GM21737 (cell line): ENCODE measurements at regions not wholly inside any gene's neighbourhood (a gene's known extent, or its start where the extent isn't known, plus 50 kb on each side); places are given as distances from the start of the nearest gene placed in this dataset.
"Not testable (repeated sequence)": the region's sequence is repeated elsewhere in the genome, so short reads cannot be mapped to it uniquely, and the experiment has no call there.

Experiments used
- ATAC-seq: cut with Tn5 transposase; IDR thresholded peaks from one replicate; pipeline ENCODE4 v1.9.1; 2021; ENCODE audit warnings: mild to moderate bottlenecking, moderate library complexity; ENCODE audit not compliant: unreplicated experiment

GRCh38 chr3:18237251-18238005 lies 187.7 kb downstream of the SATB1 start:
- peak; percentile 81 for ATAC-seq

- ATAC-seq = no peak
Measured at GRCh38 chr3:18236726-18237125, 188.4 kb downstream of the SATB1 start.

- ATAC-seq = no peak
Measured at GRCh38 chr3:18234717-18235335, 190.3 kb downstream of the SATB1 start.

- no peak for ATAC-seq
Measured at GRCh38 chr3:18233987-18234716, 191.0 kb downstream of the SATB1 start.

GRCh38 chr3:18232317-18232716 lies 192.8 kb downstream of the SATB1 start:
- no peak for ATAC-seq

GRCh38 chr3:18228060-18228459 lies 197.1 kb downstream of the SATB1 start:
- no peak for ATAC-seq

GRCh38 chr3:18225709-18226108 lies 199.4 kb downstream of the SATB1 start:
- ATAC-seq = no peak

GRCh38 chr3:18224426-18224825 lies 200.7 kb downstream of the SATB1 start:
- ATAC-seq = no peak

- ATAC-seq = peak; percentile 23
Measured at GRCh38 chr3:18223974-18224373, 201.2 kb downstream of the SATB1 start.

- ATAC-seq = peak; percentile 98
Measured at GRCh38 chr3:18223571-18223970, 201.6 kb downstream of the SATB1 start.

GRCh38 chr3:18222686-18223085 lies 202.5 kb downstream of the SATB1 start:
- no peak for ATAC-seq

- ATAC-seq = peak; percentile 52
Measured at GRCh38 chr3:18217507-18218174, 207.5 kb downstream of the SATB1 start.

GRCh38 chr3:18216996-18217395 lies 208.1 kb downstream of the SATB1 start:
- ATAC-seq = no peak

GRCh38 chr3:18215639-18216038 lies 209.5 kb downstream of the SATB1 start:
- ATAC-seq = no peak

- no peak for ATAC-seq
Measured at GRCh38 chr3:18211116-18211515, 214.0 kb downstream of the SATB1 start.

- ATAC-seq = no peak
Measured at GRCh38 chr3:18208856-18209255, 216.3 kb downstream of the SATB1 start.

GRCh38 chr3:18208091-18208490 lies 217.0 kb downstream of the SATB1 start:
- no peak for ATAC-seq

GRCh38 chr3:18207226-18207625 lies 217.9 kb downstream of the SATB1 start:
- ATAC-seq = no peak

- ATAC-seq = not testable (repeated sequence)
Measured at GRCh38 chr3:18205701-18206100, 219.4 kb downstream of the SATB1 start.

GRCh38 chr3:18201315-18201714 lies 223.8 kb downstream of the SATB1 start:
- no peak for ATAC-seq

GRCh38 chr3:18199757-18200156 lies 225.4 kb downstream of the SATB1 start:
- no peak for ATAC-seq
